ENCODE measurements at regions not wholly inside any gene's neighbourhood (a gene's known extent, or its start where the extent isn't known, plus 50 kb on each side); places are given as distances from the start of the nearest gene placed in this dataset.

GRCh38 chr22:19664406-19664805, 49.9 kb upstream of the SEPTIN5 start (continued):
- TF ChIP-seq SIN3A (conservative IDR thresholded peaks at IDR 0.05 in 1 of 2, IDR thresholded peaks at IDR 0.05 in 1 of 2; ENCODE audit: low read depth in 1 of 2, low read length in 2 of 2) = no peak
- no peak for TF ChIP-seq EGR1 (IDR thresholded peaks at IDR 0.05; ENCODE audit: borderline replicate concordance, low read depth, low read length)
- no peak for TF ChIP-seq RNF2 (IDR thresholded peaks at IDR 0.05; ENCODE audit: borderline replicate concordance, low read depth, low read length, missing control alignments, poor library complexity, severe bottlenecking)
- TF ChIP-seq HDAC6 (IDR thresholded peaks at IDR 0.05; ENCODE audit: low read depth, low read length) = no peak
- TF ChIP-seq ASH2L (IDR thresholded peaks at IDR 0.05; ENCODE audit: low read length) = no peak
- TF ChIP-seq USF2 (IDR thresholded peaks at IDR 0.05; ENCODE audit: low read length) = no peak
- no peak for TF ChIP-seq TCF12 (IDR thresholded peaks at IDR 0.05; ENCODE audit: low read depth, low read length)
- no peak for TF ChIP-seq CBX8 (IDR thresholded peaks at IDR 0.05; ENCODE audit: borderline replicate concordance, low read depth, low read length)
- no peak for TF ChIP-seq POLR2AphosphoS5 (IDR thresholded peaks at IDR 0.05; ENCODE audit: low read depth, low read length)

Measured in H1 (cell line).